NCI-H748 (cell line): ENCODE measurements at regions not wholly inside any gene's neighbourhood (a gene's known extent, or its start where the extent isn't known, plus 50 kb on each side); places are given as distances from the start of the nearest gene placed in this dataset.
"Not testable (repeated sequence)": the region's sequence is repeated elsewhere in the genome, so short reads cannot be mapped to it uniquely, and the experiment has no call there.

ENCODE experiments used
- DNase-seq: peaks from one replicate; lab custom pipeline; 2025; ENCODE audit not compliant: unreplicated experiment; lab: John Stamatoyannopoulos, UW

DNA sequence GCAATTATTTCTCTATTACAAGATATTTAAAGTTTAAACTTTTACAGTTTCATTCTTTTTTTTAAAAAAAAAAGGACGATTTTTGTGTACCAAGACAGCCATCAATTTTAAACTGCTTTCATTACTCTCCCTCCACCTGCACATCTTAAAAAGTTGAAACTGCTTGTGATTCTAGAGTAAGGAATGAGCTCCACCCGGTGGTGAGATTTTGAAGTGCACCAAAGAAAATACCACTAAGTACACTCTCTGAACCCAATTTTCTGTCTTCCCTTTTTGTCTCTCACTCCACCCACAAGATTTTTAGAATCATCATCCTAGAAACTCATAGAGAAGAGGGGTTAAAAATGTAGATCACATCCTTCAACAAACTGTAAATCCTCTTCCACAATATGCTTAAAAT, 91.3 kb upstream of the WDR44 start:
- DNase-seq = peak; percentile 63

DNA sequence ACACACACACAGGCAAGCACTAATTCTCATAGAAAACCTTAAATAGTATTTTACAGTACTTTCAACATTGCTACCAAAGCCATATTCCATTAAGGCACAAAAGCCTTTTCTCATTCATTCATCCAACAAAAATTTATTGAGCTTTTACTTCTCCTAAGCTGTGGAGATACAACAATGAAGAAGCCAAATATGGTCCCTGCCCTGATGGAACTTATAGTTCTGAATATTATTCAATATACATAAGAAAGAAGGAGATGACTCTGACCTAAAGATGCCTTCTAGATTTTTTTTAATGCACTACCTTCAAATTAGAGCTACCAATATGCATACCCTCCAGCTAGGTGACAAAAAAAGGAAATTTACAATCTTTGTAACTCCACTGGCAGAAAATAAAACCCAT, 90.0 kb upstream of the WDR44 start:
- no peak for DNase-seq

DNA sequence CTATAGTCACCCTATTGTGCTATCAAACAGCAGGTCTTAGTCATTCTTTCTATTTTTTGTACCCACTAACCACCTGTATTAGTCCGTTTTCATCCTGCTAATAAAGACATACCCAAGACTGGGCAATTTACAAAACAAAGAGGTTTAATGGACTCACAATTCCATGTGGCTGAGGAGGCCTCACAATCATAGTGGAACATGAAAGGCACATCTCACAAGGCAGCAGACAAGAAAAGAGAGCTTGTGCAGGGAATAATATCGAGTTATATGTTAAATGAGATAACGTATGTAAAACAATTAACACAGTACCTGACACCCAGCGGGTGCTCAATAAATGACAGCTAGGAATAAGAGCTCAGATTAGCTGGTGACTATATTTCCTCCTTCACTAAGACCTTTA, 88.1 kb upstream of the WDR44 start:
- no peak for DNase-seq

DNA sequence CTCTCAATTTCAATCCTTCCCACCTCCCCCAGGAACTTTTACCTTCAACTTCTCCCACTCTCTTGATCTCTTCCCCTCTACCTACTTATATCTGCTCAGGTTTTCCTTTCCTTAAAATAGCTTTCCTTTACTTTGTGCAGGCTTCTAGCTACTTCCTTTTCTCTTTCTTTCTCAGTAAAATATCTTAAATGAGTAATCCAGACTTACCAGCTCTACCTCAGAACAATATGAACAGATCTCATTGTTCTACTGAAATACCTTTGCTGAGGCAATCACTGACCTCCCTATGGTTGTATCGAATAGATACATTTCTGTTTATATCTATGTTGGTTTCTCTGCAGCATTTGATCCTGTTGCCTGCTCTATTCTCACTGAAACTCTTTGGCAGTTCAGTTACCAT, 86.7 kb upstream of the WDR44 start:
- DNase-seq = no peak

DNA sequence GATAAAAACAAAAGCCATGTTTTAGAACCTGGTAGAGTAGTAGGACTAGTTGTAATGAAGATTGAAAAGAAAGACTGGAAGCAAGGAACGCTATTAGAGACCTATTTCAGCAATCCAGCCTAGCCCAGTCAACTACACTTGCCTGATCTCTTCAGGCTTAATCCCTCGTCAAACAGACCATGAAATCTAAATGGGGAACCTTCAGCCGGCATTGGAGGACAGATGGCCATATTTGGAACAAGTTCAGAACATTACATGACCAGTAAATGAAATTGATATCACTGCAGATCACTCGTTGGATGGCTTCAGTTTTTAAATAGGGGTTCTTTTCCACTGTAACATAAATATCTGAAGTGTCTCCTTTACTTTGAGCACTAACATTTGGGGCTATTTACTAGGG, 84.8 kb upstream of the WDR44 start:
- DNase-seq = no peak

DNA sequence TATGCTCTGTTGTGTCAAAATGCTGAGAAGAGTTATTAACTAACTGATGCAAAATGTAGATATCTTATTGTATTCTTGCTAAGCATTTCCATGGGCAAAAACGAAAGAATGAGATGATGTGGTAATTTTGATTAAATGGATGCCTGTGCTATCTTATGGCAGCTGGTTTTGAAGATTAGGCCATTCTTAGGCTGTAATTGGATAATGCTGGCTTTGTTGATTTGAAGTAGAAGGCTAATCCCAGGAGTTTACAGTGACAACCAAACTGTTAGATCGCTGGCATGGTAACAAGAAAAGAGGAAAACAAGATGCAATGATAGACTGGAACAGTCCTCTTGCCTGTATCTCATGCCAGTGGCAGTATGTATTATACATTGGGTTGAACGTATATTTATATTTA, 74.1 kb upstream of the WDR44 start:
- DNase-seq = peak; percentile 17

DNA sequence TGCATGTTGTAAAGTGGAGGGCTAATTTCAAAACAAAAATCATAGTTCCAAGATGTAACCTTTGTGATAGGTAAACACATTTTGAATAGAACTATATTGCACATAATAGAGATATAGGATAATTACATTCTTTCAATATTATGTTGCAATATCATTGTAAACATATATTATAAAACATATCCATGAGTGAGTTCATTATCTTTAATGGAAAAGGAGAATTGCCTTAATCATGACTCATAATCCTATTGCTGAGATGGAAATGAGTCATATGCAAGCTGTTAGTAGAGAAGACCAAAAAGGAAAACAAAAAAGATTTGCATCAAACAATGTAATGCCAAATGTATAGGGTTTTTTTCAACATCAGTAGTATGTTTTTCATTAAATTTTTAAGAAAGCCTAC, 73.7 kb upstream of the WDR44 start:
- DNase-seq = no peak

DNA sequence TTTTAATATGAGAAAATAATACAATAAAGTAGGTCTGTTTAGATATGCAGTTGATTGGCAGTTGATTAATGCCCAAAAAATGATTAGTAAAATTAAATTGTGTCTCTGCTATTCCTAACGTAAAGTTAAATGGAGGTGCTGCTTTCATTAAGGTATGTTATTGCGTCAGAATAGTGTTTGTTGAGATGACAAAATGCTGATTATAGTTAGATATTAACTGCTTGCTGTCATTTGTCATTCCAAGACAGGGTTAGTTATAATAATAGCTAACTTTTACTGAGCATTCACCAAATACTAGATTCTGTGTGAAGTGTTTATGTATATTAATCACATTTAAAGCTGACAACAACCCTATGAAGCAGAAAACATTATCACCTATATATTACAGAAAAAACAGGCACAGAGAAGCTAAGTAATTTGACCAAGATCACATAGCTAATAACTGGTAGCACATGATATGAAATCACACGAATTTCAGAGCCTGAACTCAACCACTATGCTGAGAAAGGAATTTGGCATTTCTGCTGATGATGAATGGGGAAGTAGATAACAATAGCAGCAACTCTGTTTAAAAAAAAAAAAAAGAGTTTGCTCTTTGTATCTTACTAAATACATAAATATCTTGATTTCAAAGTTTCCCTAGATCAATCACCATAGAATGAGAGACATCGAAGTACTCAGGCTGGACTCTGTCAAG, 59.7 kb upstream of the WDR44 start:
- DNase-seq = no peak

DNA sequence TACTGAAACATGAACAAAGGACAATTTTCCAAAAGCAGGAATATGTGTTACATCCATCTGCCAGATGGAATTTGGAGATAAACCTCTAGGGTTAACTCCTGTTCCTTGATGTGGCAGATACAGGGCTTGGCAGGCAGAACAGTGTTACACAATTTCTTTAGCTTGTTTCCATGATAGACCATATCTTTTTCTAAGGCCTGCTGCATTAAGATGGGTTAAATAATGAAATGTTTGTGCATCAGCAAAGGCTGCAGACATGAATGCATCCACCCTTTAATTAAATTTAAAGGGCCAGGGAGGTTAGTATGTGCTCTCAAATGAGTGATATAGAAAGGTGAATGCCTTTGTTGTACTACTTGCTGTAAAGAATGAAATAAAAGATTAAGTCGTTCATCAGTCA, 50.1 kb upstream of the WDR44 start:
- not testable (repeated sequence) for DNase-seq
